ENCODE measurements at regions not wholly inside any gene's neighbourhood (a gene's known extent, or its start where the extent isn't known, plus 50 kb on each side); places are given as distances from the start of the nearest gene placed in this dataset.

- intact Hi-C loops (cut with DNase I), result no loop called here
- Histone ChIP-seq H3K27me3 (no peaks in the 10 kb centered on the region), H3K4me1 (no peaks in the 10 kb centered on the region), H3K36me3 (no peaks in the 10 kb centered on the region), H3K9me3 (no peaks in the 10 kb centered on the region), H3K27ac (no peak overlapping the region), H3K4me3 (no peak overlapping the region)
- 66 to 69% methylated on average over 2 of the region's 2 CpGs for WGBS, 2 donors
- TF ChIP-seq CTCF (IDR thresholded peaks at IDR 0.05) (no peak), POLR2A (IDR thresholded peaks at IDR 0.05) (no peak)
- no peak for DNase-seq
Observed at GRCh38 chr1:103190766-103191165, 82.4 kb upstream of the COL11A1 start.

GRCh38 chr1:103187673-103188072, 79.4 kb upstream of the COL11A1 start:
- 80 to 86% methylated on average over 1 of the region's 1 CpG for whole genome bisulfite sequencing, 2 donors
- H3K27ac ChIP-seq, result no peak overlapping the region
- no peaks in the 10 kb centered on the region for H3K9me3 ChIP-seq
- H3K4me3 ChIP-seq, result no peak overlapping the region
- no peak for DNase-seq
- TF ChIP-seq POLR2A (IDR thresholded peaks at IDR 0.05) (no peak), CTCF (IDR thresholded peaks at IDR 0.05) (no peak)
- intact Hi-C loops (cut with DNase I), result no loop called here
- H3K4me1 ChIP-seq, result no peaks in the 10 kb centered on the region
- no peaks in the 10 kb centered on the region for H3K27me3 ChIP-seq
- no peaks in the 10 kb centered on the region for H3K36me3 ChIP-seq

- intact Hi-C loops (cut with DNase I), result no loop called here
- Histone ChIP-seq H3K4me3 (no peak overlapping the region), H3K36me3 (no peaks in the 10 kb centered on the region), H3K27me3 (no peaks in the 10 kb centered on the region), H3K9me3 (no peaks in the 10 kb centered on the region), H3K27ac (no peak overlapping the region), H3K4me1 (no peaks in the 10 kb centered on the region)
- no peak for TF ChIP-seq CTCF (IDR thresholded peaks at IDR 0.05)
- no peak for TF ChIP-seq POLR2A (IDR thresholded peaks at IDR 0.05)
- WGBS, 2 donors, result 40 to 44% methylated on average over 3 of the region's 3 CpGs
- DNase-seq, result no peak
Observed at GRCh38 chr1:103180660-103181059, 72.3 kb upstream of the COL11A1 start.

- H3K27me3 ChIP-seq, result no peaks in the 10 kb centered on the region
- no peaks in the 10 kb centered on the region for H3K9me3 ChIP-seq
- no peak overlapping the region for H3K4me3 ChIP-seq
- no peaks in the 10 kb centered on the region for H3K4me1 ChIP-seq
- DNase-seq, result no peak
- H3K27ac ChIP-seq, result no peak overlapping the region
- intact Hi-C loops (cut with DNase I), result no loop called here
- WGBS, 2 donors, result 57 to 70% methylated on average over 6 of the region's 6 CpGs
- no peaks in the 10 kb centered on the region for H3K36me3 ChIP-seq
- TF ChIP-seq CTCF (IDR thresholded peaks at IDR 0.05) (no peak), POLR2A (IDR thresholded peaks at IDR 0.05) (no peak)
Observed at GRCh38 chr1:103177108-103177775, 68.9 kb upstream of the COL11A1 start.

- no peaks in the 10 kb centered on the region for H3K4me1 ChIP-seq
Observed at GRCh38 chr1:103171041-103171590, 62.8 kb upstream of the COL11A1 start.

More at GRCh38 chr1:103171041-103171590, 62.8 kb upstream of the COL11A1 start:
- intact Hi-C loops (cut with DNase I), result no loop called here
- no peaks in the 10 kb centered on the region for H3K27me3 ChIP-seq
- no peak overlapping the region for H3K27ac ChIP-seq
- no peaks in the 10 kb centered on the region for H3K36me3 ChIP-seq
- no peak for TF ChIP-seq CTCF (IDR thresholded peaks at IDR 0.05)
- 38 to 62% methylated on average over 1 of the region's 1 CpG for WGBS, 2 donors
- H3K9me3 ChIP-seq, result no peaks in the 10 kb centered on the region
- DNase-seq, result no peak
- no peak overlapping the region for H3K4me3 ChIP-seq
